NCI-H345 treated with DMSO at 0.1 percent for 48 hours (cell line): ENCODE measurements at regions not wholly inside any gene's neighbourhood (a gene's known extent, or its start where the extent isn't known, plus 50 kb on each side); places are given as distances from the start of the nearest gene placed in this dataset.
"Not testable (repeated sequence)": the region's sequence is repeated elsewhere in the genome, so short reads cannot be mapped to it uniquely, and the experiment has no call there.

Experiments
- DNase-seq: peaks from one replicate; lab custom pipeline; 2025; ENCODE audit not compliant: unreplicated experiment; lab: John Stamatoyannopoulos, UW

- DNase-seq = no peak
These were observed 257.3 kb downstream of the MIAT start for GRCh38 chr22:26914519-26915185.

- no peak for DNase-seq
These were observed 258.8 kb downstream of the MIAT start for GRCh38 chr22:26916236-26916635.

GRCh38 chr22:26918226-26918625, 260.8 kb downstream of the MIAT start:
- no peak for DNase-seq

GRCh38 chr22:26921726-26922125, 264.3 kb downstream of the MIAT start:
- DNase-seq = no peak

GRCh38 chr22:26922806-26923205, 265.4 kb downstream of the MIAT start:
- no peak for DNase-seq

- DNase-seq = no peak
These were observed 266.1 kb downstream of the MIAT start for GRCh38 chr22:26923531-26923930.

GRCh38 chr22:26927821-26928220, 270.4 kb downstream of the MIAT start:
- DNase-seq = no peak

GRCh38 chr22:26931471-26931870, 274.1 kb downstream of the MIAT start:
- DNase-seq = no peak

- no peak for DNase-seq
These were observed 275.8 kb downstream of the MIAT start for GRCh38 chr22:26933105-26933590.

- no peak for DNase-seq
These were observed 279.8 kb downstream of the MIAT start for GRCh38 chr22:26937213-26937612.

GRCh38 chr22:26939466-26939865, 282.1 kb downstream of the MIAT start:
- DNase-seq = no peak

- DNase-seq = no peak
These were observed 284.7 kb downstream of the MIAT start for GRCh38 chr22:26941896-26942636.

- DNase-seq = no peak
These were observed 285.2 kb downstream of the MIAT start for GRCh38 chr22:26942637-26942957.

GRCh38 chr22:26945565-26945964, 288.2 kb downstream of the MIAT start:
- no peak for DNase-seq

- DNase-seq = no peak
These were observed 291.8 kb downstream of the MIAT start for GRCh38 chr22:26949193-26949592.

GRCh38 chr22:26951139-26951538, 293.8 kb downstream of the MIAT start:
- not testable (repeated sequence) for DNase-seq

- DNase-seq = no peak
These were observed 294.6 kb downstream of the MIAT start for GRCh38 chr22:26952004-26952403.

- DNase-seq = no peak
These were observed 295.1 kb downstream of the MIAT start for GRCh38 chr22:26952451-26953011.

- DNase-seq = no peak
These were observed 295.9 kb downstream of the MIAT start for GRCh38 chr22:26953012-26953883.

- DNase-seq = peak; percentile 42
These were observed 299.0 kb downstream of the MIAT start for GRCh38 chr22:26956371-26956770.

GRCh38 chr22:26957176-26957575, 299.8 kb downstream of the MIAT start:
- DNase-seq = no peak
